H1 (cell line): ENCODE measurements at regions not wholly inside any gene's neighbourhood (a gene's known extent, or its start where the extent isn't known, plus 50 kb on each side); places are given as distances from the start of the nearest gene placed in this dataset.

Source experiments
- CHD2 ChIP-seq: IDR thresholded peaks from 2 replicates; pipeline ENCODE4 v1.6.1; 2012; ENCODE audit warnings: low read length, improper control_type of control experiment
- EZH2 ChIP-seq: fragments of 200-600 bp; sonication (generic); IDR thresholded peaks from 2 replicates; pipeline ENCODE4 v1.7.1; 2012; ENCODE audit warnings: low read depth, mild to moderate bottlenecking, moderate library complexity, low read length, inconsistent platforms; ENCODE audit not compliant: severe bottlenecking
- HDAC2 ChIP-seq, 2 experiments: fragments of 300-600 bp in 1 of 2; sonication (generic) in 1 of 2; IDR thresholded peaks; 2 replicates each; pipeline ENCODE4 v1.6.1; 2011 to 2012; ENCODE audit warnings: low read depth in 2 of 2, low read length in 2 of 2, mild to moderate bottlenecking in 2 of 2, moderate library complexity in 2 of 2, borderline replicate concordance in 1 of 2, inconsistent platforms in 1 of 2
- JUND ChIP-seq: IDR thresholded peaks from 2 replicates; pipeline ENCODE4 v1.6.1; 2011; ENCODE audit warnings: mild to moderate bottlenecking, improper control_type of control experiment, low read length
- POLR2A ChIP-seq, 2 experiments: IDR thresholded peaks; 1 replicate in 1 of 2; 2 replicates in 1 of 2; pipeline ENCODE4 v1.6.1; 2011; ENCODE audit warnings: low read depth in 2 of 2, low read length in 2 of 2, mild to moderate bottlenecking in 2 of 2; ENCODE audit errors: control extremely low read depth in 1 of 2
- POLR2AphosphoS5 ChIP-seq: IDR thresholded peaks from 2 replicates; pipeline ENCODE4 v1.6.1; 2011; ENCODE audit warnings: low read depth, low read length
- RBBP5 ChIP-seq: IDR thresholded peaks from 2 replicates; pipeline ENCODE4 v1.7.1; 2012; ENCODE audit warnings: low read depth, mild to moderate bottlenecking, inconsistent platforms, low read length, moderate library complexity, borderline replicate concordance
- SP1 ChIP-seq: IDR thresholded peaks from 2 replicates; pipeline ENCODE4 v1.6.1; 2011; ENCODE audit warnings: low read depth, low read length
- TF ChIP-seq, protein P1 (sequence below), 3 experiments: IDR thresholded peaks; 1 replicate in 2 of 3; 2 replicates in 1 of 3; pipeline versions ENCODE4 v1.5.1 to v1.6.1; 2011; ENCODE audit warnings: low read length in 3 of 3, mild to moderate bottlenecking in 3 of 3, inconsistent platforms in 2 of 3, low read depth in 1 of 3, moderate library complexity in 1 of 3; ENCODE audit not compliant: insufficient read depth in 1 of 3; ENCODE audit errors: control extremely low read depth in 1 of 3
- TF ChIP-seq, protein P2 (sequence below): IDR thresholded peaks from 2 replicates; pipeline ENCODE4 v1.6.1; 2012; ENCODE audit warnings: inconsistent platforms

- TF ChIP-seq, protein P1, sequence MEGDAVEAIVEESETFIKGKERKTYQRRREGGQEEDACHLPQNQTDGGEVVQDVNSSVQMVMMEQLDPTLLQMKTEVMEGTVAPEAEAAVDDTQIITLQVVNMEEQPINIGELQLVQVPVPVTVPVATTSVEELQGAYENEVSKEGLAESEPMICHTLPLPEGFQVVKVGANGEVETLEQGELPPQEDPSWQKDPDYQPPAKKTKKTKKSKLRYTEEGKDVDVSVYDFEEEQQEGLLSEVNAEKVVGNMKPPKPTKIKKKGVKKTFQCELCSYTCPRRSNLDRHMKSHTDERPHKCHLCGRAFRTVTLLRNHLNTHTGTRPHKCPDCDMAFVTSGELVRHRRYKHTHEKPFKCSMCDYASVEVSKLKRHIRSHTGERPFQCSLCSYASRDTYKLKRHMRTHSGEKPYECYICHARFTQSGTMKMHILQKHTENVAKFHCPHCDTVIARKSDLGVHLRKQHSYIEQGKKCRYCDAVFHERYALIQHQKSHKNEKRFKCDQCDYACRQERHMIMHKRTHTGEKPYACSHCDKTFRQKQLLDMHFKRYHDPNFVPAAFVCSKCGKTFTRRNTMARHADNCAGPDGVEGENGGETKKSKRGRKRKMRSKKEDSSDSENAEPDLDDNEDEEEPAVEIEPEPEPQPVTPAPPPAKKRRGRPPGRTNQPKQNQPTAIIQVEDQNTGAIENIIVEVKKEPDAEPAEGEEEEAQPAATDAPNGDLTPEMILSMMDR (IDR thresholded peaks at IDR 0.05; ENCODE audit: control extremely low read depth in 1 of 3, insufficient read depth in 1 of 3, low read depth in 1 of 3, low read length in 3 of 3): no peak
- TF ChIP-seq HDAC2 (IDR thresholded peaks at IDR 0.05; ENCODE audit: borderline replicate concordance in 1 of 2, low read depth in 2 of 2, low read length in 2 of 2) (no peak), RBBP5 (no peak), JUND (no peak), CHD2 (no peak), EZH2 (no peak), POLR2A (IDR thresholded peaks at IDR 0.05; ENCODE audit: control extremely low read depth in 1 of 2, low read depth in 2 of 2, low read length in 2 of 2) (no peak), SP1 (no peak), POLR2AphosphoS5 (no peak)
- TF ChIP-seq, protein P2, sequence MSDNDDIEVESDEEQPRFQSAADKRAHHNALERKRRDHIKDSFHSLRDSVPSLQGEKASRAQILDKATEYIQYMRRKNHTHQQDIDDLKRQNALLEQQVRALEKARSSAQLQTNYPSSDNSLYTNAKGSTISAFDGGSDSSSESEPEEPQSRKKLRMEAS: no peak
Measured at GRCh38 chr4:123744664-123745290, 348.2 kb downstream of the SPRY1 start.
